Activated T-helper 1 cell treated with anti-CD3 and anti-CD28 coated beads, Interleukin-12 subunit alpha, Interleukin-12 subunit beta, Interleukin-2, Interleukin-4 antibody, amounts not matched to agents 30 ng/mL and 10 ng/mL and 1 ng/mL, durations not matched to agents 14 hours and 24 hours and 36 hours (primary cell): ENCODE measurements at regions not wholly inside any gene's neighbourhood (a gene's known extent, or its start where the extent isn't known, plus 50 kb on each side); places are given as distances from the start of the nearest gene placed in this dataset.

Experiments used
- DNase-seq: peaks from one replicate; pipeline ENCODE4 v3.0.0; 2021; ENCODE audit warnings: low spot score
- H3K27ac Mint-ChIP-seq: one replicate; pipeline ENCODE4 v1.8.0; 2021; ENCODE audit warnings: mild to moderate bottlenecking, mixed read lengths
- H3K27me3 Mint-ChIP-seq: one replicate; pipeline ENCODE4 v1.8.0; 2022; ENCODE audit warnings: mild to moderate bottlenecking, moderate library complexity, mixed read lengths; ENCODE audit not compliant: insufficient read depth
- H3K36me3 Mint-ChIP-seq: one replicate; pipeline ENCODE4 v1.8.0; 2021; ENCODE audit warnings: low read depth, mixed read lengths
- H3K4me1 Mint-ChIP-seq: one replicate; pipeline ENCODE4 v1.8.0; 2021; ENCODE audit warnings: low read depth, mixed read lengths
- H3K4me3 Mint-ChIP-seq: one replicate; pipeline ENCODE4 v1.8.0; 2021; ENCODE audit warnings: mild to moderate bottlenecking, moderate library complexity, mixed read lengths
- H3K9me3 Mint-ChIP-seq: one replicate; pipeline ENCODE4 v1.8.0; 2021; ENCODE audit warnings: mixed read lengths
- intact Hi-C: fragments of 100-400 bp; cut with micrococcal nuclease; formaldehyde crosslinking; loops from one replicate; pipeline ENCODE4 v1.15.1; 2024

GRCh38 chr5:164360589-164360988 is 855.2 kb downstream of the MAT2B start:
- intact Hi-C loops, result no loop called here
- no peaks in the 10 kb centered on the region for H3K27me3 Mint-ChIP-seq
- no peaks in the 10 kb centered on the region for H3K9me3 Mint-ChIP-seq
- H3K36me3 Mint-ChIP-seq, result no peaks in the 10 kb centered on the region
- no peak overlapping the region for H3K27ac Mint-ChIP-seq
- H3K4me3 Mint-ChIP-seq, result no peak overlapping the region
- DNase-seq, result no peak
- no peaks in the 10 kb centered on the region for H3K4me1 Mint-ChIP-seq

- H3K27me3 Mint-ChIP-seq, result no peaks in the 10 kb centered on the region
- intact Hi-C loops, result no loop called here
- no peaks in the 10 kb centered on the region for H3K9me3 Mint-ChIP-seq
- no peaks in the 10 kb centered on the region for H3K36me3 Mint-ChIP-seq
- DNase-seq, result no peak
- H3K4me1 Mint-ChIP-seq, result no peaks in the 10 kb centered on the region
- H3K27ac Mint-ChIP-seq, result no peak overlapping the region
- H3K4me3 Mint-ChIP-seq, result no peak overlapping the region
These were observed 856.6 kb downstream of the MAT2B start for GRCh38 chr5:164361986-164362385.

GRCh38 chr5:164362835-164363234 is 857.4 kb downstream of the MAT2B start:
- H3K27ac Mint-ChIP-seq, result no peak overlapping the region
- H3K4me1 Mint-ChIP-seq, result no peaks in the 10 kb centered on the region
- no peaks in the 10 kb centered on the region for H3K9me3 Mint-ChIP-seq
- no peak for DNase-seq
- intact Hi-C loops, result no loop called here
- H3K36me3 Mint-ChIP-seq, result no peaks in the 10 kb centered on the region
- no peaks in the 10 kb centered on the region for H3K27me3 Mint-ChIP-seq
- no peak overlapping the region for H3K4me3 Mint-ChIP-seq

- DNase-seq, result no peak
- Mint-ChIP-seq H3K36me3 (no peaks in the 10 kb centered on the region), H3K27ac (no peak overlapping the region), H3K27me3 (no peaks in the 10 kb centered on the region), H3K9me3 (no peaks in the 10 kb centered on the region), H3K4me3 (no peak overlapping the region), H3K4me1 (no peaks in the 10 kb centered on the region)
- intact Hi-C loops, result no loop called here
These were observed 859.1 kb downstream of the MAT2B start for GRCh38 chr5:164364237-164365208.

GRCh38 chr5:164370841-164371240 is 865.4 kb downstream of the MAT2B start:
- Mint-ChIP-seq H3K9me3 (no peaks in the 10 kb centered on the region), H3K27ac (no peak overlapping the region), H3K4me1 (no peaks in the 10 kb centered on the region), H3K4me3 (no peak overlapping the region), H3K27me3 (no peaks in the 10 kb centered on the region), H3K36me3 (no peaks in the 10 kb centered on the region)
- intact Hi-C loops, result no loop called here
- no peak for DNase-seq

- Mint-ChIP-seq H3K9me3 (no peaks in the 10 kb centered on the region), H3K4me3 (no peak overlapping the region), H3K27me3 (no peaks in the 10 kb centered on the region), H3K36me3 (no peaks in the 10 kb centered on the region), H3K4me1 (no peaks in the 10 kb centered on the region), H3K27ac (no peak overlapping the region)
- DNase-seq, result no peak
- intact Hi-C loops, result no loop called here
These were observed 867.5 kb downstream of the MAT2B start for GRCh38 chr5:164372892-164373291.

GRCh38 chr5:164373876-164374275 is 868.5 kb downstream of the MAT2B start:
- no peaks in the 10 kb centered on the region for H3K27me3 Mint-ChIP-seq

GRCh38 chr5:164375051-164375450 is 869.6 kb downstream of the MAT2B start:
- no peak for DNase-seq
- no peaks in the 10 kb centered on the region for H3K9me3 Mint-ChIP-seq
- intact Hi-C loops, result no loop called here
- H3K36me3 Mint-ChIP-seq, result no peaks in the 10 kb centered on the region
- no peaks in the 10 kb centered on the region for H3K4me1 Mint-ChIP-seq
- no peak overlapping the region for H3K4me3 Mint-ChIP-seq
- H3K27ac Mint-ChIP-seq, result no peak overlapping the region
- no peaks in the 10 kb centered on the region for H3K27me3 Mint-ChIP-seq

More at GRCh38 chr5:164373876-164374275, 868.5 kb downstream of the MAT2B start:
- no peak overlapping the region for H3K4me3 Mint-ChIP-seq
- DNase-seq, result no peak
- H3K27ac Mint-ChIP-seq, result no peak overlapping the region
- intact Hi-C loops, result no loop called here
- H3K36me3 Mint-ChIP-seq, result no peaks in the 10 kb centered on the region
- H3K9me3 Mint-ChIP-seq, result no peaks in the 10 kb centered on the region
- H3K4me1 Mint-ChIP-seq, result no peaks in the 10 kb centered on the region

- Mint-ChIP-seq H3K27me3 (no peaks in the 10 kb centered on the region), H3K4me1 (no peaks in the 10 kb centered on the region), H3K4me3 (no peak overlapping the region), H3K27ac (no peak overlapping the region), H3K9me3 (no peaks in the 10 kb centered on the region), H3K36me3 (no peaks in the 10 kb centered on the region)
- DNase-seq, result no peak
- intact Hi-C loops, result no loop called here
These were observed 871.4 kb downstream of the MAT2B start for GRCh38 chr5:164376843-164377242.

- H3K9me3 Mint-ChIP-seq, result no peaks in the 10 kb centered on the region
- H3K4me1 Mint-ChIP-seq, result no peaks in the 10 kb centered on the region
- no peak overlapping the region for H3K27ac Mint-ChIP-seq
- no peaks in the 10 kb centered on the region for H3K27me3 Mint-ChIP-seq
- no peak for DNase-seq
- intact Hi-C loops, result no loop called here
- H3K36me3 Mint-ChIP-seq, result no peaks in the 10 kb centered on the region
- H3K4me3 Mint-ChIP-seq, result no peak overlapping the region
These were observed 872.3 kb downstream of the MAT2B start for GRCh38 chr5:164377746-164378145.

GRCh38 chr5:164383662-164384061 is 878.2 kb downstream of the MAT2B start:
- H3K4me3 Mint-ChIP-seq, result no peak overlapping the region
- no peak overlapping the region for H3K27ac Mint-ChIP-seq
- H3K27me3 Mint-ChIP-seq, result no peaks in the 10 kb centered on the region
- no peak for DNase-seq
- H3K36me3 Mint-ChIP-seq, result no peaks in the 10 kb centered on the region
- H3K9me3 Mint-ChIP-seq, result peaks cover 6% of the 10 kb centered on the region
- intact Hi-C loops, result no loop called here
- no peaks in the 10 kb centered on the region for H3K4me1 Mint-ChIP-seq

GRCh38 chr5:164392531-164392930 is 887.1 kb downstream of the MAT2B start:
- DNase-seq, result no peak
- H3K4me3 Mint-ChIP-seq, result no peak overlapping the region
- no peaks in the 10 kb centered on the region for H3K36me3 Mint-ChIP-seq
- intact Hi-C loops, result no loop called here
- H3K4me1 Mint-ChIP-seq, result no peaks in the 10 kb centered on the region
- H3K27ac Mint-ChIP-seq, result no peak overlapping the region
- H3K27me3 Mint-ChIP-seq, result no peaks in the 10 kb centered on the region
- no peaks in the 10 kb centered on the region for H3K9me3 Mint-ChIP-seq

- no peak overlapping the region for H3K27ac Mint-ChIP-seq
These were observed 889.3 kb downstream of the MAT2B start for GRCh38 chr5:164394686-164395194.

More at GRCh38 chr5:164394686-164395194, 889.3 kb downstream of the MAT2B start:
- Mint-ChIP-seq H3K4me1 (no peaks in the 10 kb centered on the region), H3K27me3 (no peaks in the 10 kb centered on the region), H3K36me3 (no peaks in the 10 kb centered on the region), H3K9me3 (no peaks in the 10 kb centered on the region), H3K4me3 (no peak overlapping the region)
- DNase-seq, result no peak
- intact Hi-C loops, result no loop called here
